Lower leg skin (tissue), 3 donors: ENCODE measurements at regions not wholly inside any gene's neighbourhood (a gene's known extent, or its start where the extent isn't known, plus 50 kb on each side); places are given as distances from the start of the nearest gene placed in this dataset.

Experiments
- POLR2A ChIP-seq, 2 donors: fragments of 450-650 bp; IDR thresholded peaks; one replicate each; pipeline ENCODE4 v1.6.1; 2016 to 2017; ENCODE audit warnings: antibody characterized with exemption in 2 of 2, mild to moderate bottlenecking in 1 of 2, moderate library complexity in 1 of 2
- TF ChIP-seq, protein P1 (sequence below), 3 donors: fragments of 450-650 bp; IDR thresholded peaks; one replicate each; pipeline ENCODE4 v1.5.1; 2016; ENCODE audit warnings: antibody characterized with exemption in 3 of 3, mild to moderate bottlenecking in 3 of 3, moderate library complexity in 2 of 3

DNA sequence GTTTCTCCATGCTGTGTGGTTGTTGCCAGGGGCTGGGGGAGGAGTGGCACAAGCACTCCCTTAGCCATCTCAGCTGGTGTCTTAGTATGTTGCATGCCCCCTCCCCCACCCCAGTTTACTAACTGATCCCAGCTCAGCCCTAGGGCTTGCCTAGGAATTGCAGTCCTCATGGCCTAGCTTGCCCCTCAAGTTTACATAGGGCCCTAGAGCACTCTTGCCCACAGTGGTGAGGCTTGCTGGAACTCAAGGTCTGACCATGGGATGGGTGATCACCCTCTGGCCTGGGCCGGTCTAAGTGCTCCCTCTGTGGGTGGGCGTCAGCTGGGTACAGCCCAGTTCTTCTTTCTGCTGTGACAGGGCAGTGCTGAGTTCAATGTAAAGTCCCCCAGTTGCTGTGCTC, 156.1 kb upstream of the PIEZO2 start:
- no peak for TF ChIP-seq POLR2A (IDR thresholded peaks at IDR 0.05)
- TF ChIP-seq, protein P1, sequence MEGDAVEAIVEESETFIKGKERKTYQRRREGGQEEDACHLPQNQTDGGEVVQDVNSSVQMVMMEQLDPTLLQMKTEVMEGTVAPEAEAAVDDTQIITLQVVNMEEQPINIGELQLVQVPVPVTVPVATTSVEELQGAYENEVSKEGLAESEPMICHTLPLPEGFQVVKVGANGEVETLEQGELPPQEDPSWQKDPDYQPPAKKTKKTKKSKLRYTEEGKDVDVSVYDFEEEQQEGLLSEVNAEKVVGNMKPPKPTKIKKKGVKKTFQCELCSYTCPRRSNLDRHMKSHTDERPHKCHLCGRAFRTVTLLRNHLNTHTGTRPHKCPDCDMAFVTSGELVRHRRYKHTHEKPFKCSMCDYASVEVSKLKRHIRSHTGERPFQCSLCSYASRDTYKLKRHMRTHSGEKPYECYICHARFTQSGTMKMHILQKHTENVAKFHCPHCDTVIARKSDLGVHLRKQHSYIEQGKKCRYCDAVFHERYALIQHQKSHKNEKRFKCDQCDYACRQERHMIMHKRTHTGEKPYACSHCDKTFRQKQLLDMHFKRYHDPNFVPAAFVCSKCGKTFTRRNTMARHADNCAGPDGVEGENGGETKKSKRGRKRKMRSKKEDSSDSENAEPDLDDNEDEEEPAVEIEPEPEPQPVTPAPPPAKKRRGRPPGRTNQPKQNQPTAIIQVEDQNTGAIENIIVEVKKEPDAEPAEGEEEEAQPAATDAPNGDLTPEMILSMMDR (IDR thresholded peaks at IDR 0.05), result no peak
